ENCODE measurements at regions not wholly inside any gene's neighbourhood (a gene's known extent, or its start where the extent isn't known, plus 50 kb on each side); places are given as distances from the start of the nearest gene placed in this dataset.
A peak's percentile ranks its signal among the peaks of the same experiment; 100 is the strongest.
"Not testable (repeated sequence)": the region's sequence is repeated elsewhere in the genome, so short reads cannot be mapped to it uniquely, and the experiment has no call there.

DNA sequence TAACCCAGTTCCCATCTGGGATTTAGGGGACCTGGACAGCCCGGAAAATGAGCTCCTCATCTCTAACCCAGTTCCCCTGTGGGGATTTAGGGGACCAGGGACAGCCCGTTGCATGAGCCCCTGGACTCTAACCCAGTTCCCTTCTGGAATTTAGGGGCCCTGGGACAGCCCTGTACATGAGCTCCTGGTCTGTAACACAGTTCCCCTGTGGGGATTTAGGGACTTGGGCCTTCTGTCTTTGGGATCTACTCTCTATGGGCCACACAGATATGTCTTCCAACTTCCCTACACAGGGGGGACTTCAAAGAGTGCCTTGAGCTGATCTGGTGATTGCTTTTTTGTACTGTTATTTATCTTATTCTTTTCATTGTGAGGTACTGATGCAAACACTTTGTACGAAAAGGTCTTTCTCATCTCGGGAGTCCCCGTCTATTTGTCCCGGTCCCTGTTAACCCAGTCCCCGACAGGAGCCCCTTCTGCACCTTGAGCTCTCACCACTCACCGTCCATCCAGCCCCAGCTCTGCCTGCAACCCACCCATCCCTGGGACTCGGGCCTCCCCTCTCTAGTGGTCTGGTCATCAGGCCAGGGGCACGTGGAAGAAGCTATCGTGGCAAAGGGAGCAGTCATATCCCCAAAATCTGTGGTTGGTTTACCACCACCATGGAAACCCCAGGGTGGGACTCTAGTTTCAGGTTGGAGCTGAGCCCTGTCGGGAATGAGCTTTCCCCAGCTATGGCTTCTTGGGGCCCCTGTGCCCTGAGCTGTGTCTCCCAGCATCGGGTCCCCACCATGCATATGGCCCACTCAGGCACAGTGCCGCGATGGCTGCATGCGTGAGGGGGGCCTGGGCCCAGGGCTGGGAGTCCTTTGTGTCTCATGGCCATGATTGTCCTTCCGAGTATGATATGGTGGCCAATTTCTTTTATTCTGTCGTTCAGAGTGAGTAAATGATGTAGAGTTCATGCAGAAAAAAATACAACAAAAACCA is 270.4 kb upstream of the PLCXD1 start:
- H3K9me3 Mint-ChIP-seq; H3K27me3 Mint-ChIP-seq (ENCODE audit: low read depth); H3K27ac Mint-ChIP-seq (ENCODE audit: unreplicated experiment); H3K36me3 Mint-ChIP-seq (ENCODE audit: low read depth); H3K4me3 Mint-ChIP-seq; DNase-seq (ENCODE audit: low read depth, low spot score); H3K4me1 Mint-ChIP-seq: not testable (repeated sequence)

DNA sequence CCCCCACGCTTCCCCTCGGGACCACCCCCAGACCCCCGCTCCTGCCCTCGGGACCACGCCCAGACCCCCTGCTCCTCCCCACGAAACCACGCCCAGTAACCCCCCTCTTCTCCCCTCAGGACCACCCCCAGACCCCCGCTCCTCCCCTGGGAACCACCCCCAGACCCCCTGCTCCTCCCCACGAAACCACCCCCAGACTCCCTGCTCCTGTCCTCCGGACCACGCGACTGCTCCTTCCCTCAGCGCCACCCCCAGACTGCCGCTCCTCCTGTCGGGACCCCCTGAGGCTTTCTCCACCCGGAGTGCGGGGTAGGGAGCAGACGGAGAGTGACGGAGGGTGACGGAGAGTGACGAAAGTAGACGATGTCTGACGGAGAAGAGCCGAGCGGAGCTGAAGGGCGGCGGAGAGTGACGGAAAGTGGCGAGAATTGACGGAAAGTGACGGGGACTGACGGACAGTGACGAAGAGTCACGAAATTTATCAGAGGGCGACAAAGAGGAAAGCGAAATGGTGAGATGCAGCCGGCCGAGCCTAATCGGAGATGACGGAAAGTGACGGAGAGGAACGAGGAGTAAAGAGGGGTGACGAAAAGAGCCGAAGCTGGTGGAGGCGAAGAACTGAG is 267.2 kb upstream of the PLCXD1 start:
- not testable (repeated sequence) for H3K36me3 Mint-ChIP-seq (ENCODE audit: low read depth); H3K4me1 Mint-ChIP-seq; H3K27ac Mint-ChIP-seq (ENCODE audit: unreplicated experiment); H3K4me3 Mint-ChIP-seq; H3K27me3 Mint-ChIP-seq (ENCODE audit: low read depth); H3K9me3 Mint-ChIP-seq
- peak; percentile 34 for DNase-seq (ENCODE audit: low read depth, low spot score)

GRCh38 chrX:14452-14851 is 266.7 kb upstream of the PLCXD1 start:
- H3K27me3 Mint-ChIP-seq (ENCODE audit: low read depth); H3K4me3 Mint-ChIP-seq; H3K9me3 Mint-ChIP-seq; H3K36me3 Mint-ChIP-seq (ENCODE audit: low read depth); DNase-seq (ENCODE audit: low read depth, low spot score); H3K27ac Mint-ChIP-seq (ENCODE audit: unreplicated experiment); H3K4me1 Mint-ChIP-seq: not testable (repeated sequence)

GRCh38 chrX:18768-19454 is 262.3 kb upstream of the PLCXD1 start:
- H3K27me3 Mint-ChIP-seq (ENCODE audit: low read depth); H3K4me1 Mint-ChIP-seq; H3K36me3 Mint-ChIP-seq (ENCODE audit: low read depth); H3K9me3 Mint-ChIP-seq; H3K27ac Mint-ChIP-seq (ENCODE audit: unreplicated experiment); H3K4me3 Mint-ChIP-seq: not testable (repeated sequence)
- DNase-seq (ENCODE audit: low read depth, low spot score) = peak; percentile 51

DNA sequence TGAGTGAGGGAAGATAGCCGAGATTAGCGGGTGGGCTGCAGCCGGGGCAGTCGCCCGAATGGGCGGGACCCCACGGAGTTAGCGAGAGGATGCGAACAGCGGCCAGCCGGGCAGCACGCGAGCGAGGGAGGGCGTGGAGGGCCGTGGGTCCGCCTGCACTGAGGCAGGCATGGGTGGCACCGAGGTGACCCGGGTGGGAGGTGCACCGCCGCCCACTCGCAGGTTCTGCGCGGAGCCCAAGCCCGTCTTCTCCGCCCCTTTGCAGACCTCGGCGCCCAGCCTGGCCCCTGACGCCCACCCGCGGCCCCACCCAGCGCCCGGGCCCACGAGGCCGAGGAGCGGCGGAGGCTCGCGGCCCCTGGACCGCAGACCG is 261.7 kb upstream of the PLCXD1 start:
- H3K4me1 Mint-ChIP-seq; H3K27me3 Mint-ChIP-seq (ENCODE audit: low read depth); H3K36me3 Mint-ChIP-seq (ENCODE audit: low read depth); H3K27ac Mint-ChIP-seq (ENCODE audit: unreplicated experiment); H3K9me3 Mint-ChIP-seq; H3K4me3 Mint-ChIP-seq; DNase-seq (ENCODE audit: low read depth, low spot score): not testable (repeated sequence)

GRCh38 chrX:19912-20571 is 261.1 kb upstream of the PLCXD1 start:
- Mint-ChIP-seq H3K9me3 (no peaks in the 10 kb centered on the region), H3K27ac (ENCODE audit: unreplicated experiment) (peak overlapping the region; percentile 99), H3K27me3 (ENCODE audit: low read depth) (no peaks in the 10 kb centered on the region), H3K36me3 (ENCODE audit: low read depth) (no peaks in the 10 kb centered on the region), H3K4me3 (peak overlapping the region; percentile 90), H3K4me1 (peaks cover 5% of the 10 kb centered on the region)
- no peak for DNase-seq (ENCODE audit: low read depth, low spot score)
- TF ChIP-seq, protein P1, sequence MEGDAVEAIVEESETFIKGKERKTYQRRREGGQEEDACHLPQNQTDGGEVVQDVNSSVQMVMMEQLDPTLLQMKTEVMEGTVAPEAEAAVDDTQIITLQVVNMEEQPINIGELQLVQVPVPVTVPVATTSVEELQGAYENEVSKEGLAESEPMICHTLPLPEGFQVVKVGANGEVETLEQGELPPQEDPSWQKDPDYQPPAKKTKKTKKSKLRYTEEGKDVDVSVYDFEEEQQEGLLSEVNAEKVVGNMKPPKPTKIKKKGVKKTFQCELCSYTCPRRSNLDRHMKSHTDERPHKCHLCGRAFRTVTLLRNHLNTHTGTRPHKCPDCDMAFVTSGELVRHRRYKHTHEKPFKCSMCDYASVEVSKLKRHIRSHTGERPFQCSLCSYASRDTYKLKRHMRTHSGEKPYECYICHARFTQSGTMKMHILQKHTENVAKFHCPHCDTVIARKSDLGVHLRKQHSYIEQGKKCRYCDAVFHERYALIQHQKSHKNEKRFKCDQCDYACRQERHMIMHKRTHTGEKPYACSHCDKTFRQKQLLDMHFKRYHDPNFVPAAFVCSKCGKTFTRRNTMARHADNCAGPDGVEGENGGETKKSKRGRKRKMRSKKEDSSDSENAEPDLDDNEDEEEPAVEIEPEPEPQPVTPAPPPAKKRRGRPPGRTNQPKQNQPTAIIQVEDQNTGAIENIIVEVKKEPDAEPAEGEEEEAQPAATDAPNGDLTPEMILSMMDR (conservative IDR thresholded peaks at IDR 0.05) = no peak

- not testable (repeated sequence) for H3K36me3 Mint-ChIP-seq (ENCODE audit: low read depth); H3K4me3 Mint-ChIP-seq; H3K9me3 Mint-ChIP-seq; DNase-seq (ENCODE audit: low read depth, low spot score); H3K4me1 Mint-ChIP-seq; H3K27ac Mint-ChIP-seq (ENCODE audit: unreplicated experiment); H3K27me3 Mint-ChIP-seq (ENCODE audit: low read depth)
These were observed 257.0 kb upstream of the PLCXD1 start for GRCh38 chrX:24139-24538.
